AG04449 (cell line): ENCODE measurements at regions not wholly inside any gene's neighbourhood (a gene's known extent, or its start where the extent isn't known, plus 50 kb on each side); places are given as distances from the start of the nearest gene placed in this dataset.

Source experiments
- CTCF ChIA-PET: fragments of 350-600 bp; formaldehyde crosslinking; extraction: SDS; loops from one replicate; lab custom pipeline; 2021; ENCODE audit warnings: antibody characterized with exemption; lab: Yijun Ruan, JAX
- POLR2A ChIA-PET: fragments of 400-600, 350-600 bp; formaldehyde crosslinking; extraction: SDS; loops from one replicate; lab custom pipeline; 2020; ENCODE audit warnings: antibody characterized with exemption, inconsistent platforms; lab: Yijun Ruan, JAX
- DNase-seq: peaks from one replicate; pipeline ENCODE4 v3.0.0-alpha.2; 2010; ENCODE audit warnings: low read depth, low spot score
- H3K4me3 ChIP-seq: 2 replicates; pipeline ENCODE4 v1.5.1; 2011; ENCODE audit warnings: low read depth, mild to moderate bottlenecking, control low read depth, low read length
- CTCF ChIP-seq: IDR thresholded peaks from one replicate; pipeline ENCODE4 v1.5.1; 2011; ENCODE audit warnings: mild to moderate bottlenecking, moderate library complexity, low read length, control low read depth, inconsistent platforms; ENCODE audit not compliant: insufficient read depth; ENCODE audit errors: missing control alignments

- no peak overlapping the region for H3K4me3 ChIP-seq
- no peak for TF ChIP-seq CTCF
- DNase-seq: no peak
- ChIA-PET POLR2A (no interaction called here), CTCF (interaction anchor here (1.3 kb wide), 1 partner anchor 8 kb away, joined by 3 read pairs; no protein-coding TSS in a partner anchor)
These were observed 53.8 kb downstream of the GJD2 start for GRCh38 chr15:34700891-34701427.

GRCh38 chr15:34699968-34700640 is 54.7 kb downstream of the GJD2 start:
- ChIA-PET CTCF (interaction anchor here (1.3 to 3.7 kb wide), 2 partner anchors 8 to 9 kb away, joined by 3 to 27 read pairs; no protein-coding TSS in a partner anchor), POLR2A (no interaction called here)
- DNase-seq: no peak
- TF ChIP-seq CTCF: no peak
- no peak overlapping the region for H3K4me3 ChIP-seq

- H3K4me3 ChIP-seq: no peak overlapping the region
- no peak for DNase-seq
- TF ChIP-seq CTCF: no peak
- ChIA-PET CTCF (interaction anchor here (0.9 to 3.7 kb wide), 4 partner anchors 12 to 224 kb away, joined by 3 to 27 read pairs (median 7); no protein-coding TSS in a partner anchor), POLR2A (no interaction called here)
These were observed 58.3 kb downstream of the GJD2 start for GRCh38 chr15:34696506-34696905.

GRCh38 chr15:34693053-34693744 is 61.6 kb downstream of the GJD2 start:
- H3K4me3 ChIP-seq: no peak overlapping the region
- no peak for DNase-seq
- TF ChIP-seq CTCF: no peak
- ChIA-PET CTCF (interaction anchor here (0.9 to 1.6 kb wide), 2 partner anchors 72 to 227 kb away, joined by 3 to 5 read pairs; no protein-coding TSS in a partner anchor), POLR2A (no interaction called here)

- CTCF ChIA-PET: interaction anchor here (0.8 kb wide), 1 partner anchor 9 kb away, joined by 3 read pairs; no protein-coding TSS in a partner anchor
- TF ChIP-seq CTCF: no peak
- no peak for DNase-seq
- POLR2A ChIA-PET: no interaction called here
- no peak overlapping the region for H3K4me3 ChIP-seq
These were observed 63.8 kb downstream of the GJD2 start for GRCh38 chr15:34691034-34691433.

- no peak overlapping the region for H3K4me3 ChIP-seq
- TF ChIP-seq CTCF: no peak
- POLR2A ChIA-PET: no interaction called here
These were observed 66.1 kb downstream of the GJD2 start for GRCh38 chr15:34688699-34689098.

More at GRCh38 chr15:34688699-34689098, 66.1 kb downstream of the GJD2 start:
- no peak for DNase-seq
- CTCF ChIA-PET: interaction anchor here (1.3 to 1.4 kb wide), 2 partner anchors 20 to 232 kb away, joined by 3 read pairs; no protein-coding TSS in a partner anchor
